ENCODE measurements at regions not wholly inside any gene's neighbourhood (a gene's known extent, or its start where the extent isn't known, plus 50 kb on each side); places are given as distances from the start of the nearest gene placed in this dataset.

DNA sequence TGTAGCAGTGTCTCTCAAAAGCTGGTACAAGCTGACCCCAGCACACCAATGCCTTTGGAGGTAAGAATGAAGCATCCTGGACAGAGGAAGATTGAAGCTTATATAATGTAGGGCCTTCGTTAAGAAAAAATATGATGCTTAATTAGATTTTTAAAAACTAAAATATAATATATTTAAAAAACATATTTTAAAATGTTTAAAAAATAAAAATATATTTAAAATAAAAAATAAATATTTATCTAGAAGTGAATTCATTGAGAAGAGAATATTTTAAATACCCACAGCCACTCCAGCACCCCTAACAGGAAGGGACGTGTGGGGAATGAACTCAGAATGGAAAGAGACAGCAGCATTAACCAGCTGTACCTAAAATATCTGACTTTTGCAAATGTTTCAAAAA is 65.1 kb upstream of the DDX53 start:
- TF ChIP-seq, protein P1, sequence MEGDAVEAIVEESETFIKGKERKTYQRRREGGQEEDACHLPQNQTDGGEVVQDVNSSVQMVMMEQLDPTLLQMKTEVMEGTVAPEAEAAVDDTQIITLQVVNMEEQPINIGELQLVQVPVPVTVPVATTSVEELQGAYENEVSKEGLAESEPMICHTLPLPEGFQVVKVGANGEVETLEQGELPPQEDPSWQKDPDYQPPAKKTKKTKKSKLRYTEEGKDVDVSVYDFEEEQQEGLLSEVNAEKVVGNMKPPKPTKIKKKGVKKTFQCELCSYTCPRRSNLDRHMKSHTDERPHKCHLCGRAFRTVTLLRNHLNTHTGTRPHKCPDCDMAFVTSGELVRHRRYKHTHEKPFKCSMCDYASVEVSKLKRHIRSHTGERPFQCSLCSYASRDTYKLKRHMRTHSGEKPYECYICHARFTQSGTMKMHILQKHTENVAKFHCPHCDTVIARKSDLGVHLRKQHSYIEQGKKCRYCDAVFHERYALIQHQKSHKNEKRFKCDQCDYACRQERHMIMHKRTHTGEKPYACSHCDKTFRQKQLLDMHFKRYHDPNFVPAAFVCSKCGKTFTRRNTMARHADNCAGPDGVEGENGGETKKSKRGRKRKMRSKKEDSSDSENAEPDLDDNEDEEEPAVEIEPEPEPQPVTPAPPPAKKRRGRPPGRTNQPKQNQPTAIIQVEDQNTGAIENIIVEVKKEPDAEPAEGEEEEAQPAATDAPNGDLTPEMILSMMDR (IDR thresholded peaks at IDR 0.05; ENCODE audit: low read depth, low read length): no peak
- no peaks in the 10 kb centered on the region for H3K79me2 ChIP-seq (ENCODE audit: low read length)
- no peak overlapping the region for H3K27ac ChIP-seq (ENCODE audit: low read length)
- no peaks in the 10 kb centered on the region for H3K9me3 ChIP-seq (ENCODE audit: insufficient read depth, low read length)
- no peaks in the 10 kb centered on the region for H3K4me1 ChIP-seq (ENCODE audit: low read length)
- H2AFZ ChIP-seq (ENCODE audit: low read depth, low read length): no peak overlapping the region
- no peaks in the 10 kb centered on the region for H3K27me3 ChIP-seq (ENCODE audit: low read depth, low read length)
- H3K36me3 ChIP-seq (replicated peaks; ENCODE audit: low read depth, low read length): no peaks in the 10 kb centered on the region
- H3K9ac ChIP-seq (ENCODE audit: low read length): no peak overlapping the region
- H3K4me3 ChIP-seq (ENCODE audit: low read length): no peak overlapping the region
- no peaks in the 10 kb centered on the region for H4K20me1 ChIP-seq (ENCODE audit: insufficient read depth, low read length)
- no peak overlapping the region for H3K4me2 ChIP-seq (ENCODE audit: low read length)

DNA sequence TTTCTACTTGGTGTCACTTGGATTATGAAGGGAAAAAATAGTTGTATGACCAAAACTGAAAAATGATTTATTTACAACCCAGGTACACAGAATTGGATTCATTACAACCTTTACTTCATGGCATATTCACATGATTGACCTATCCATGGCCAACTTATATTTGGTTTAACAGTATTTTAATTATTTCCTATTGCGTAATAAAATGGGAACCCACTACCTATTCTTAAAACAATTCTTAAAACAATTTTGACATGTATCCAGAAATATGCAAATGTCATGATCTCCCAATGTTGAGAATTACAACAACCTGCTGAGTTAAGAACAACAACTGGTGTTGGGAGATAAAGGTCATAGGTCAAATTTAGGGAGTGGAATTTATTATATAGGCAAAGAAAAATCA is 54.8 kb upstream of the DDX53 start:
- no peak overlapping the region for H3K4me2 ChIP-seq (ENCODE audit: low read length)
- H2AFZ ChIP-seq (ENCODE audit: low read depth, low read length): no peak overlapping the region
- no peaks in the 10 kb centered on the region for H4K20me1 ChIP-seq (ENCODE audit: insufficient read depth, low read length)
- H3K9ac ChIP-seq (ENCODE audit: low read length): no peak overlapping the region
- H3K36me3 ChIP-seq (replicated peaks; ENCODE audit: low read depth, low read length): no peaks in the 10 kb centered on the region
- no peak overlapping the region for H3K4me3 ChIP-seq (ENCODE audit: low read length)
- no peak for TF ChIP-seq EZH2phosphoT487 (IDR thresholded peaks at IDR 0.05; ENCODE audit: low read depth)
- TF ChIP-seq, protein P1 (IDR thresholded peaks at IDR 0.05; ENCODE audit: low read depth, low read length): no peak
- H3K9me3 ChIP-seq (ENCODE audit: insufficient read depth, low read length): no peaks in the 10 kb centered on the region
- no peaks in the 10 kb centered on the region for H3K4me1 ChIP-seq (ENCODE audit: low read length)
- H3K27ac ChIP-seq (ENCODE audit: low read length): no peak overlapping the region
- no peaks in the 10 kb centered on the region for H3K79me2 ChIP-seq (ENCODE audit: low read length)
- H3K27me3 ChIP-seq (ENCODE audit: low read depth, low read length): no peaks in the 10 kb centered on the region
